ENCODE measurements at regions not wholly inside any gene's neighbourhood (a gene's known extent, or its start where the extent isn't known, plus 50 kb on each side); places are given as distances from the start of the nearest gene placed in this dataset.
"Not testable (repeated sequence)": the region's sequence is repeated elsewhere in the genome, so short reads cannot be mapped to it uniquely, and the experiment has no call there.

DNA sequence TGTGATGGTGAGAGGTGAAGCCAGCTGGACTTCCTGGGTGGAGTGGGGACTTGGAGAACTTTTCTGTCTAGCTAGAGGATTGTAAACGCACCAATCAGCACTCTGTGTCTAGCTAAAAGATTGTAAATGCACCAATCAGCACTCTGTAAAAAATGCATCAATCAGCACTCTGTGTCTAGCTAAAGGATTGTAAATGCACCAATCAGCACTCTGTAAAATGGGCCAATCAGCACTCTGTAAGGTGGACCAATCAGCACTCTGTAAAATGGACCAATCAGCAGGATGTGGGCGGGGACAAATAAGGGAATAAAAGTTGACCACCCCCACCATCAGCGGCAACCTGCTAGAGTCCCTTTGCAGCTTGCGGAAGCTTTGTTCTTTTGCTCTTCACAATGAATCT is 185.9 kb downstream of the RPS24 start:
- DNase-seq; H3K36me3 ChIP-seq (replicated peaks; ENCODE audit: control insufficient read depth, insufficient read depth, low read length); H3K27me3 ChIP-seq (ENCODE audit: control insufficient read depth, insufficient read depth, low read length); H3K4me3 ChIP-seq (ENCODE audit: insufficient read depth, low read depth, low read length): not testable (repeated sequence)

DNA sequence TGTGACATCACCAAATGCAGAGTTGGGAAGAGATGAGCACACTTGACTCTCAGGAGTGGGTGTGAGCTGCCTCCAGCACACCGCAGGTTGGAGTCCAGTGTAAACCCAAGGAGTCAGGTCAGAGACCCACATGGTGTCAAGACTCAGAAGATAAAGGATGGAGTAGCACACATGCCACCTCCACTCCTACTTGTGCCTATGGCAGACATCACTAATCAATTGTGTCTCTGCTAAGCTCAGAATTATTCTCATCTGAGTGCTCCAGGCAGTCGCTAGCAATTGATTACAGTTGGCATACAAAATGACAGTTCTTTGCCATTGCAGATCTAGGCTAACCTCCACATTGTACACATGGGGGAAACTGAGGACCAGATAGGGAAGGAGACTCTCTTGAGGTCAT is 187.1 kb downstream of the RPS24 start:
- DNase-seq, result no peak
- no peaks in the 10 kb centered on the region for H3K36me3 ChIP-seq (replicated peaks; ENCODE audit: control insufficient read depth, insufficient read depth, low read length)
- no peak overlapping the region for H3K4me3 ChIP-seq (ENCODE audit: insufficient read depth, low read depth, low read length)
- no peaks in the 10 kb centered on the region for H3K27me3 ChIP-seq (ENCODE audit: control insufficient read depth, insufficient read depth, low read length)

DNA sequence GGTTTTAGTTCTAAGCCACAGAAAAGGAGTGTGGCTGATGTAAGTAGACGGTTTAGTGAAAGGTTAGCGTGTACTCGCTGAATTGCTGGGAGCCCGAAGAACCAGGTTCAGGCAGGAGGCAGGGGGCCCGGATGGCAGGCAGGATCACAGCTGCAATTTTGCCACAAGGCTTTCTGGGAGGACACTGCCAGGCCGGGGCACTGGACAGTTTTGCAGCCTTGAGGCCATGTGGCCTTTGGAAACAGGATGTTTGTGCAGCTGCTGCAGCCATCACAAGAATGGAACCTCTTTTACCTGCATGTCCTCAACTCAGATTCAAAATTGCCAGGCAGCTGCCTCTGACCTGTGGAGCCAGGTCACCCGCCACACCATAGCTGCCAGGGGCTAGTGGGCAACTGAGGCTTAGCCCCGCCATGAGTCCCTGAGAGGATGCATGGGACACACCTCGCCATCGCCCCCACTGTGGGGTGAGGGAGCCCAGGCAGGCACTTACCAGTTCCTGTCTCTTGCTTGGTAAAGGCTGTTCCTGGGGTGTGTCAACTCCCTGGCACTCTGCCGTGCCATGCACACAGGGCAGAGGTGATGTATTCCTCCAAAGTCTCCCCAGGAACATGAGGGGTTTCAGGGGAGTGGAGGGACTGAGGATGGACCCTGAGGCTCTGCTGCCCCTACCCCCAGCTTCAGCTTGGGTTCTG is 188.6 kb downstream of the RPS24 start:
- DNase-seq, result no peak
- Histone ChIP-seq H3K36me3 (replicated peaks; ENCODE audit: control insufficient read depth, insufficient read depth, low read length) (no peaks in the 10 kb centered on the region), H3K4me3 (ENCODE audit: insufficient read depth, low read depth, low read length) (no peak overlapping the region), H3K27me3 (ENCODE audit: control insufficient read depth, insufficient read depth, low read length) (no peaks in the 10 kb centered on the region)

- Histone ChIP-seq H3K27me3 (ENCODE audit: control insufficient read depth, insufficient read depth, low read length) (no peaks in the 10 kb centered on the region), H3K36me3 (replicated peaks; ENCODE audit: control insufficient read depth, insufficient read depth, low read length) (no peaks in the 10 kb centered on the region), H3K4me3 (ENCODE audit: insufficient read depth, low read depth, low read length) (no peak overlapping the region)
- DNase-seq, result no peak
Measured at GRCh38 chr10:78223088-78223487, 189.4 kb downstream of the RPS24 start.

- H3K36me3 ChIP-seq (replicated peaks; ENCODE audit: control insufficient read depth, insufficient read depth, low read length), result no peaks in the 10 kb centered on the region
- no peak overlapping the region for H3K4me3 ChIP-seq (ENCODE audit: insufficient read depth, low read depth, low read length)
- no peaks in the 10 kb centered on the region for H3K27me3 ChIP-seq (ENCODE audit: control insufficient read depth, insufficient read depth, low read length)
- no peak for DNase-seq
Measured at GRCh38 chr10:78224602-78225001, 190.9 kb downstream of the RPS24 start.

DNA sequence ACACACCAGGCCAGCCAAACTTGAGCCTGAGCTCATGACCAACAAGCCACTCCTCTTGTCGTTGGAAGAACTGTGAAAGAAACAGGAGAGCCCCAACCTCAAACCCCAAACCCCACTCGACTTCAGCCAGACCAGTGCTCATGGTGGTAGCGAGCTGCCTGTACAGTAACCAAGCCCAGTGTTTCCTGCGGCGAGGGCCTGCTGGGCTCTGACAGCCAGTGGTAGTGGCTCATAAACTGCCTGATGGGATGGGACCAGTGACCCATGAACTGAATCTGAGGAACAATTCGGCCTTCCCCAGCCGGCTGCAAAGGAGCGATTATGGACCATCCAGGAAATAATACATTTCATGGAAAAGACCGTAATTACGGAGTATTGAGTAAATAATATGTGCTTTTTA is 191.9 kb downstream of the RPS24 start:
- DNase-seq, result no peak
- H3K36me3 ChIP-seq (replicated peaks; ENCODE audit: control insufficient read depth, insufficient read depth, low read length), result no peaks in the 10 kb centered on the region
- H3K4me3 ChIP-seq (ENCODE audit: insufficient read depth, low read depth, low read length), result no peak overlapping the region
- H3K27me3 ChIP-seq (ENCODE audit: control insufficient read depth, insufficient read depth, low read length), result no peaks in the 10 kb centered on the region

DNA sequence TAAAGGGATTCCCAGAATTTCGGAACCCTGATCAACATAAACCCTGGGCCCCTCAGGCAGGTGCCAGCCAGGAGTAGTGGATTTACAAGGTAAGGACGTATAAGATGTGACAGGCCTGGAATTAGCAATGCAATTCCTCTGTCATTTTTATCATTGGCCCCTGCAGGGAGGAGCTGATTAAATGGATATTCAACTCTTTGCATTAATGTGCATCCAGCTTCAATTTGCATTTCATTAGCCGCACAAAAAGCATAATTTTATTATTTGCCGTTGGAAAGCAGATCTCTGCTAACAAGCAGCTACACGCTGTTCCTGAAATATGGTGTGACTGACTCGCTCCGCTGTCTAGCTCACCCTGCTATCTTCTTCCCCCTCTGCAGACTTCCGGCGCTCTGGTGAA is 195.8 kb downstream of the RPS24 start:
- DNase-seq, result no peak
- Histone ChIP-seq H3K4me3 (ENCODE audit: insufficient read depth, low read depth, low read length) (no peak overlapping the region), H3K36me3 (replicated peaks; ENCODE audit: control insufficient read depth, insufficient read depth, low read length) (no peaks in the 10 kb centered on the region)

GRCh38 chr10:78229950-78230675 is 196.4 kb downstream of the RPS24 start:
- DNase-seq, result no peak
- no peaks in the 10 kb centered on the region for H3K36me3 ChIP-seq (replicated peaks; ENCODE audit: control insufficient read depth, insufficient read depth, low read length)
- H3K4me3 ChIP-seq (ENCODE audit: insufficient read depth, low read depth, low read length), result no peak overlapping the region
- H3K27me3 ChIP-seq (ENCODE audit: control insufficient read depth, insufficient read depth, low read length), result no peaks in the 10 kb centered on the region

More for the DNA sequence above, 195.8 kb downstream of the RPS24 start:
- H3K27me3 ChIP-seq (ENCODE audit: control insufficient read depth, insufficient read depth, low read length), result no peaks in the 10 kb centered on the region

DNA sequence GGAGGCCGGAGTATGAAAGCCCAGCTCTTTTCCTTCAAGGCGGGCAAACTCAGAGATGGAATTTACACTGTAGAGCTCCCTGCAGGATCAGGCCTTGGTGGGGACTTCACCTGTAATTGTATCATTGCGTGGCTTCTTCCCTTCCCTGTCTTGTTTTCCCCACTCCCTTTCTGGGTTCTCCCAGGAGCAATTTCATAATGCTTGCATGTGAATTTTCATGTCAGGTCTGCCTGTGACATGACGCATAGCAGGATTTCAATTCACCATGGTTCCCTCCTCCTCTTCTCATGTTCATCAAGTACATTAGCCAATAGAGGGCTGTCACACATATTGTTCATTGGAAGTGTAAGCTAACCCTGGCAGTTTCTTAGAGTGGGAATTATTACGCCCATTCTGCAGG is 197.7 kb downstream of the RPS24 start:
- DNase-seq, result no peak
- Histone ChIP-seq H3K27me3 (ENCODE audit: control insufficient read depth, insufficient read depth, low read length) (no peaks in the 10 kb centered on the region), H3K36me3 (replicated peaks; ENCODE audit: control insufficient read depth, insufficient read depth, low read length) (no peaks in the 10 kb centered on the region), H3K4me3 (ENCODE audit: insufficient read depth, low read depth, low read length) (no peak overlapping the region)

DNA sequence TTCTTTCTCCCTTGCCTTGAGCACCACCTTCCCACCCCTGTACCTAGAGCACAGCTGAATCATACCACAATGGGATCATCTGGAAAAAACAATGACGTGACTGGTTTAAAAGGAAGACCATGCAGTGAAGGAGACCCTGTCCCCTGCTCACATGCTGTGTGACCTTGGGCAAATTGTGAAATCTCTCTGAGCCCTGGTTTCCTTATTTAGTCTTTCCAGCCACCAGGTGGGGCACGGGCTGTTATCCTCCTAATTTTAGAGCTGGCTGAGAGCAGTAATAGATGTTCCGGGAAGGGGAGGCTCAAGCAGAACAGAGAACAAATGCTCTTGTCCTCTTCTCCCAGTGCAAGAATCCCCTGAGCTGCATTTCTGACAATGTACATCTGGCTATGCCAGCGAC is 198.3 kb downstream of the RPS24 start:
- Histone ChIP-seq H3K36me3 (replicated peaks; ENCODE audit: control insufficient read depth, insufficient read depth, low read length) (no peaks in the 10 kb centered on the region), H3K4me3 (ENCODE audit: insufficient read depth, low read depth, low read length) (no peak overlapping the region), H3K27me3 (ENCODE audit: control insufficient read depth, insufficient read depth, low read length) (no peaks in the 10 kb centered on the region)
- no peak for DNase-seq

DNA sequence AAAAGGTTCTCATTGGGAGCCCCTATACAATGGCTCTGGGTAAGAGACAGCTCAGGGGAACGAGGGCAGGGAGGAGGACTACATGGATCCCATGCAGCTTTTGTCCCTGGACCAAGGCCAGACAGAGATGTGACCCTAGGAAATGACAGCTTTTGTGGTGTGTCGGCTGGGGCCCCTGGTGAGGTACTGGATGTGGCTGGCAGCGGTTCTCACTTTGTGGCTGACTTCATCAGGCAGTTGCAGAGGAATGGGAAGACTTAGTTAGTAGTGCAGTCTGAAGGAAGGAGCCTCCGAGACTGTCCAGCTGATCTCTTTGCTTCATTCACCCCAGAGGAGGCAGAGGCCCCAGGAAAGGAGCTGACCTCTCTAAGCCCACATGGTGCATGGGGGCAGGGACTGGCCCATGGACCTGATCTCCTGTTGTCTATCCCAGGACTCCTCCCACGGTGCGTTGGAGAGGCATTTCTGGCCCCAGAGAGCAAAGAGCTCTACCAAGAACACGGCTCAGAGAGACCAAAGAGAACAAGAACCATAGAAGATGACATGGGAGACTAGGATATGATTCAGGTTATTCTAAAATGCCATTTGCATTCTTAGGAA is 202.9 kb downstream of the RPS24 start:
- no peak for DNase-seq
- H3K36me3 ChIP-seq (replicated peaks; ENCODE audit: control insufficient read depth, insufficient read depth, low read length), result no peaks in the 10 kb centered on the region
- H3K4me3 ChIP-seq (ENCODE audit: insufficient read depth, low read depth, low read length), result no peak overlapping the region
- no peaks in the 10 kb centered on the region for H3K27me3 ChIP-seq (ENCODE audit: control insufficient read depth, insufficient read depth, low read length)

DNA sequence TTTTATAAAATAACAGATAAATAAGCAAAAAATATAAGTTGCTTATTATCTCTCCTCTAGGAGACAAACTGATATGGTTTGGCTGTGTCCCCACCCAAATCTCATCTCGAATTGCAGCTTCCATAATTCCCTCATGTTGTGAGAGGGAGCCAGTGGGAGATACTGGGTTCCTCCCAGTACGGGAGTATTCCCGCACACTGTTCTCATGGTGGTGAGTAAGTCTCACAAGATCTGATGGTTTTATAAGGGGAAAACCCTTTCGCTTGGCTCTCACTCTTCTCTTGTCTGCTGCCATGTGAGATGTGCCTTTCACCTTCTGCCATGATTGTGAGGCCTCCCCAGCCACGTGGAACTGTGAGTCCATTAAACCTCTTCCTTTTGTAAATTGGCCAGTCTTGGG is 204.3 kb downstream of the RPS24 start:
- not testable (repeated sequence) for H3K27me3 ChIP-seq (ENCODE audit: control insufficient read depth, insufficient read depth, low read length); H3K36me3 ChIP-seq (replicated peaks; ENCODE audit: control insufficient read depth, insufficient read depth, low read length); H3K4me3 ChIP-seq (ENCODE audit: insufficient read depth, low read depth, low read length); DNase-seq

- H3K4me3 ChIP-seq (ENCODE audit: insufficient read depth, low read depth, low read length), result no peak overlapping the region
- H3K27me3 ChIP-seq (ENCODE audit: control insufficient read depth, insufficient read depth, low read length), result no peaks in the 10 kb centered on the region
- no peak for DNase-seq
- no peaks in the 10 kb centered on the region for H3K36me3 ChIP-seq (replicated peaks; ENCODE audit: control insufficient read depth, insufficient read depth, low read length)
Measured at GRCh38 chr10:78247266-78247665, 213.6 kb downstream of the RPS24 start.

- Histone ChIP-seq H3K27me3 (ENCODE audit: control insufficient read depth, insufficient read depth, low read length) (no peaks in the 10 kb centered on the region), H3K36me3 (replicated peaks; ENCODE audit: control insufficient read depth, insufficient read depth, low read length) (no peaks in the 10 kb centered on the region), H3K4me3 (ENCODE audit: insufficient read depth, low read depth, low read length) (no peak overlapping the region)
- DNase-seq, result no peak
Measured at GRCh38 chr10:78247821-78248220, 214.2 kb downstream of the RPS24 start.

Data from H7 (cell line).